DND-41 (cell line): ENCODE measurements at regions not wholly inside any gene's neighbourhood (a gene's known extent, or its start where the extent isn't known, plus 50 kb on each side); places are given as distances from the start of the nearest gene placed in this dataset.

Source experiments
- ATAC-seq: fragments of 200-7000 bp; cut with Tn5 transposase; 3 replicates; pipeline ENCODE4 v1.9.1; 2021; ENCODE audit warnings: low read depth; ENCODE audit not compliant: insufficient read depth
- DNase-seq: peaks from one replicate; pipeline ENCODE4 v3.0.0-alpha.2; 2020
- H2AFZ ChIP-seq: 2 replicates; pipeline ENCODE4 v1.6.0; 2012; ENCODE audit warnings: low read depth, low read length
- H3K27ac ChIP-seq: 2 replicates; pipeline ENCODE4 v1.5.1; 2012; ENCODE audit warnings: low read length, inconsistent platforms
- H3K27me3 ChIP-seq: fragments of 200-600 bp; sonication (generic); 2 replicates; pipeline ENCODE4 v1.6.0; 2012; ENCODE audit warnings: low read length, mild to moderate bottlenecking, inconsistent platforms; ENCODE audit not compliant: insufficient read depth, poor library complexity
- H3K36me3 ChIP-seq: 2 replicates; pipeline ENCODE4 v1.5.1; 2012; ENCODE audit warnings: low read length, inconsistent platforms; ENCODE audit not compliant: insufficient read depth
- H3K4me1 ChIP-seq: 2 replicates; pipeline ENCODE4 v1.5.1; 2012; ENCODE audit warnings: mild to moderate bottlenecking, low read length; ENCODE audit not compliant: insufficient read depth
- H3K4me2 ChIP-seq: 2 replicates; pipeline ENCODE4 v1.6.0; 2012; ENCODE audit warnings: mild to moderate bottlenecking, moderate library complexity, low read length, inconsistent platforms; ENCODE audit not compliant: insufficient read depth
- H3K4me3 ChIP-seq, 2 experiments: fragments of 200-600 bp in 1 of 2; shearing (Covaris generic) in 1 of 2; 2 replicates each; pipeline ENCODE4 v1.5.1; 2012 to 2016; ENCODE audit warnings: inconsistent platforms in 2 of 2, low read length in 2 of 2, mild to moderate bottlenecking in 2 of 2, low read depth in 1 of 2, moderate library complexity in 1 of 2
- H3K79me2 ChIP-seq: 2 replicates; pipeline ENCODE4 v1.6.0; 2012; ENCODE audit warnings: low read length, inconsistent platforms; ENCODE audit not compliant: insufficient read depth
- H3K9ac ChIP-seq: 2 replicates; pipeline ENCODE4 v1.6.0; 2012; ENCODE audit warnings: low read depth, mild to moderate bottlenecking, inconsistent platforms, low read length, moderate library complexity
- H3K9me3 ChIP-seq: 2 replicates; pipeline ENCODE4 v1.5.1; 2012; ENCODE audit warnings: low read length, moderate library complexity, mild to moderate bottlenecking, inconsistent platforms; ENCODE audit not compliant: insufficient read depth, severe bottlenecking
- H4K20me1 ChIP-seq: 2 replicates; pipeline ENCODE4 v1.6.0; 2012; ENCODE audit warnings: low read length; ENCODE audit not compliant: insufficient read depth
- CTCF ChIP-seq: IDR thresholded peaks from 2 replicates; pipeline ENCODE4 v1.5.1; 2012; ENCODE audit warnings: borderline replicate concordance, low read length, moderate library complexity, mild to moderate bottlenecking; ENCODE audit not compliant: poor library complexity, severe bottlenecking; ENCODE audit errors: extremely low read depth
- EZH2 ChIP-seq: IDR thresholded peaks from 3 replicates; pipeline ENCODE4 v1.6.1; 2012; ENCODE audit warnings: borderline replicate concordance, low read depth, mild to moderate bottlenecking, moderate library complexity, low read length, inconsistent platforms; ENCODE audit not compliant: severe bottlenecking

DNA sequence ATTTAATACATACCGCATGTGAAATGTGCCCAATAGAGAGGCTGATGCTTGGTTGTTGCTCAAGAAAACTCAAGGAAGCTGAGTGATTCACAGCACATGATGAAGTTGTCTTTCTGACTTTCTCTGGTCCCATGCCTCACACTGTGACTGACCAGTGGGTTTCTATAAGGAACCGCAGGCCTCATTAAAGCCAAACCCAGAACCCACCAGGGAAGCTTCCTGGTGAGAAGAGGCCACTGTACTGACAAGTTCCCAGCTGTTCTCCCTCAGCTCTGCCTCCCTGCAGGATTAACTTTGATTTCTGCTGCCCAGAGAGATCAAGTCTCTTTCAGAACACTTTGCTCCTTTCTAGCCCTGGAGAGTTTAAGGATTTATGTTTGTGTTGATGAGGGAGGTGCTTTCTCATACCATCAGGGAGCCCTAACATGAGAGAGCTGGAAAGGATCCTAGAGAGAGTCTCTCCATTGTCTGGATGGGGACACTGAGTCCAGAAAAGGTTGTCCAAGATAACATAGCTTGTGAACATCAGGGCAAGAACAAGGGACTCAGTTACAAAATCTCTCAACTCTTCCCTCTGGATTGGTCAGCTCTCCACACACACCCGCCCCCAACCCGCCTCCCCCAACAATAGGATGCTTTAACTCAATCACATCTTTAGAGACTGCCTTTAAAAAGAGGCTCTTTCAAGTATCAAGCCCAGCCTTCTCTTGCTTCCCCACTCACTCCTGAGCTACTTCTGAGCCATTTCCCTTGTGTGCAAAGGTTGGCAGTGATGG, 303.2 kb upstream of the TLE3 start:
- ATAC-seq (no peak), DNase-seq (no peak)
- no peaks in the 10 kb centered on the region for H3K27me3 ChIP-seq
- H3K27ac ChIP-seq, result no peak overlapping the region
- H3K79me2 ChIP-seq, result no peaks in the 10 kb centered on the region
- no peaks in the 10 kb centered on the region for H3K9me3 ChIP-seq
- no peak overlapping the region for H3K9ac ChIP-seq
- no peak overlapping the region for H2AFZ ChIP-seq
- no peak for TF ChIP-seq CTCF
- no peak overlapping the region for H3K4me3 ChIP-seq
- H3K4me1 ChIP-seq, result no peaks in the 10 kb centered on the region
- no peaks in the 10 kb centered on the region for H4K20me1 ChIP-seq
- no peaks in the 10 kb centered on the region for H3K36me3 ChIP-seq
- H3K4me2 ChIP-seq, result no peak overlapping the region

DNA sequence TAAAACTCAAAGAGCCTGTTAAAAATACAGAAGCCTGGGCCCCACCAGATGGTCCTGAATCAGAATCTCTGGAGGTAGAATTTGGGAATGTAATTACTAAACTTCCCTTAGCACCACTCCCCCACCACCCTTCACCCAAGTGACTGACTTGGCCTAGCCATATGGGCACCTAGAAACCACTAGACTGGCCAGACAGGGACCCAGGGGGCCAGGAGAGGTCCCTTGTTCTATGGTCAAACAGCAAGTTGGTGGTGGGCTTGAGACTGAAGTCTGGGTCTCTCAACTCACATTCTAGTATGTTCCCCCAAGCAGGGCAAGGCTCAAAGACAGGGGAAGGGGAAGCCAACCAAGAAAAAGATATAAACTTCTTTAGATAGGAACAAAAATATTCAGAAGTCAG, 301.5 kb upstream of the TLE3 start:
- H3K9ac ChIP-seq, result no peak overlapping the region
- no peak overlapping the region for H2AFZ ChIP-seq
- no peaks in the 10 kb centered on the region for H3K9me3 ChIP-seq
- no peaks in the 10 kb centered on the region for H3K4me1 ChIP-seq
- no peaks in the 10 kb centered on the region for H3K36me3 ChIP-seq
- no peak for TF ChIP-seq EZH2
- TF ChIP-seq CTCF, result no peak
- H3K4me3 ChIP-seq, result no peak overlapping the region
- no peak for DNase-seq
- no peak overlapping the region for H3K27ac ChIP-seq
- H3K4me2 ChIP-seq, result no peak overlapping the region
- H3K79me2 ChIP-seq, result no peaks in the 10 kb centered on the region
- ATAC-seq, result no peak
- no peaks in the 10 kb centered on the region for H3K27me3 ChIP-seq
- H4K20me1 ChIP-seq, result no peaks in the 10 kb centered on the region

- H3K27ac ChIP-seq, result no peak overlapping the region
- ATAC-seq (no peak), DNase-seq (no peak)
- H2AFZ ChIP-seq, result no peak overlapping the region
- H3K9ac ChIP-seq, result no peak overlapping the region
- H3K79me2 ChIP-seq, result no peaks in the 10 kb centered on the region
- no peaks in the 10 kb centered on the region for H4K20me1 ChIP-seq
- H3K27me3 ChIP-seq, result no peaks in the 10 kb centered on the region
- TF ChIP-seq EZH2, result no peak
- no peak for TF ChIP-seq CTCF
- no peaks in the 10 kb centered on the region for H3K36me3 ChIP-seq
- no peak overlapping the region for H3K4me2 ChIP-seq
- no peaks in the 10 kb centered on the region for H3K4me1 ChIP-seq
- no peaks in the 10 kb centered on the region for H3K9me3 ChIP-seq
- no peak overlapping the region for H3K4me3 ChIP-seq
Measured at GRCh38 chr15:70398694-70399093, 301.0 kb upstream of the TLE3 start.
